ENCODE measurements at regions not wholly inside any gene's neighbourhood (a gene's known extent, or its start where the extent isn't known, plus 50 kb on each side); places are given as distances from the start of the nearest gene placed in this dataset.

GRCh38 chr2:76332871-76333270 lies 622.2 kb upstream of the GCFC2 start:
- Mint-ChIP-seq H3K27ac (no peak overlapping the region), H3K27me3 (no peaks in the 10 kb centered on the region), H3K36me3 (no peaks in the 10 kb centered on the region), H3K9me3 (peaks cover 12% of the 10 kb centered on the region), H3K4me1 (no peaks in the 10 kb centered on the region), H3K4me3 (no peak overlapping the region)

- no peak overlapping the region for H3K4me3 Mint-ChIP-seq
- H3K4me1 Mint-ChIP-seq = no peaks in the 10 kb centered on the region
- H3K27me3 Mint-ChIP-seq = no peaks in the 10 kb centered on the region
- peaks cover 12% of the 10 kb centered on the region for H3K9me3 Mint-ChIP-seq
- H3K27ac Mint-ChIP-seq = no peak overlapping the region
- H3K36me3 Mint-ChIP-seq = no peaks in the 10 kb centered on the region
These were observed 620.1 kb upstream of the GCFC2 start for GRCh38 chr2:76330865-76331264.

GRCh38 chr2:76326636-76327035 lies 615.9 kb upstream of the GCFC2 start:
- H3K4me3 Mint-ChIP-seq = no peak overlapping the region
- H3K27me3 Mint-ChIP-seq = no peaks in the 10 kb centered on the region
- no peak overlapping the region for H3K27ac Mint-ChIP-seq
- peaks cover 6% of the 10 kb centered on the region for H3K9me3 Mint-ChIP-seq
- no peaks in the 10 kb centered on the region for H3K4me1 Mint-ChIP-seq
- no peaks in the 10 kb centered on the region for H3K36me3 Mint-ChIP-seq

GRCh38 chr2:76323381-76323780 lies 612.7 kb upstream of the GCFC2 start:
- H3K36me3 Mint-ChIP-seq = no peaks in the 10 kb centered on the region
- no peak overlapping the region for H3K4me3 Mint-ChIP-seq
- H3K27me3 Mint-ChIP-seq = no peaks in the 10 kb centered on the region
- peaks cover 13% of the 10 kb centered on the region for H3K9me3 Mint-ChIP-seq
- no peak overlapping the region for H3K27ac Mint-ChIP-seq
- no peaks in the 10 kb centered on the region for H3K4me1 Mint-ChIP-seq

GRCh38 chr2:76320716-76321115 lies 610.0 kb upstream of the GCFC2 start:
- Mint-ChIP-seq H3K4me3 (no peak overlapping the region), H3K27me3 (no peaks in the 10 kb centered on the region), H3K27ac (no peak overlapping the region), H3K36me3 (no peaks in the 10 kb centered on the region), H3K4me1 (no peaks in the 10 kb centered on the region), H3K9me3 (peaks cover 17% of the 10 kb centered on the region)

- H3K9me3 Mint-ChIP-seq = peaks cover 27% of the 10 kb centered on the region
- H3K36me3 Mint-ChIP-seq = no peaks in the 10 kb centered on the region
- no peaks in the 10 kb centered on the region for H3K27me3 Mint-ChIP-seq
- H3K4me1 Mint-ChIP-seq = no peaks in the 10 kb centered on the region
- no peak overlapping the region for H3K4me3 Mint-ChIP-seq
- no peak overlapping the region for H3K27ac Mint-ChIP-seq
These were observed 608.2 kb upstream of the GCFC2 start for GRCh38 chr2:76318848-76319360.

- Mint-ChIP-seq H3K27me3 (no peaks in the 10 kb centered on the region), H3K4me3 (no peak overlapping the region), H3K27ac (no peak overlapping the region), H3K36me3 (no peaks in the 10 kb centered on the region), H3K4me1 (no peaks in the 10 kb centered on the region), H3K9me3 (peaks cover 27% of the 10 kb centered on the region)
These were observed 606.0 kb upstream of the GCFC2 start for GRCh38 chr2:76316691-76317090.

GRCh38 chr2:76314271-76315020 lies 603.7 kb upstream of the GCFC2 start:
- H3K27me3 Mint-ChIP-seq = no peaks in the 10 kb centered on the region
- no peak overlapping the region for H3K4me3 Mint-ChIP-seq
- H3K36me3 Mint-ChIP-seq = no peaks in the 10 kb centered on the region
- H3K4me1 Mint-ChIP-seq = no peaks in the 10 kb centered on the region
- no peak overlapping the region for H3K27ac Mint-ChIP-seq
- peaks cover 16% of the 10 kb centered on the region for H3K9me3 Mint-ChIP-seq

- no peak overlapping the region for H3K4me3 Mint-ChIP-seq
- H3K9me3 Mint-ChIP-seq = peaks cover 11% of the 10 kb centered on the region
- H3K4me1 Mint-ChIP-seq = no peaks in the 10 kb centered on the region
- H3K36me3 Mint-ChIP-seq = no peaks in the 10 kb centered on the region
- no peak overlapping the region for H3K27ac Mint-ChIP-seq
- H3K27me3 Mint-ChIP-seq = no peaks in the 10 kb centered on the region
These were observed 601.5 kb upstream of the GCFC2 start for GRCh38 chr2:76312236-76312635.

- H3K27me3 Mint-ChIP-seq = no peaks in the 10 kb centered on the region
- peaks cover 11% of the 10 kb centered on the region for H3K9me3 Mint-ChIP-seq
- H3K27ac Mint-ChIP-seq = no peak overlapping the region
- no peaks in the 10 kb centered on the region for H3K4me1 Mint-ChIP-seq
- no peak overlapping the region for H3K4me3 Mint-ChIP-seq
- no peaks in the 10 kb centered on the region for H3K36me3 Mint-ChIP-seq
These were observed 601.0 kb upstream of the GCFC2 start for GRCh38 chr2:76311728-76312127.

GRCh38 chr2:76310894-76311633 lies 600.3 kb upstream of the GCFC2 start:
- H3K9me3 Mint-ChIP-seq = peaks cover 11% of the 10 kb centered on the region
- no peaks in the 10 kb centered on the region for H3K4me1 Mint-ChIP-seq
- H3K4me3 Mint-ChIP-seq = no peak overlapping the region
- no peaks in the 10 kb centered on the region for H3K36me3 Mint-ChIP-seq
- H3K27ac Mint-ChIP-seq = no peak overlapping the region
- H3K27me3 Mint-ChIP-seq = no peaks in the 10 kb centered on the region

- Mint-ChIP-seq H3K36me3 (peaks cover 1% of the 10 kb centered on the region), H3K4me1 (no peaks in the 10 kb centered on the region), H3K27me3 (no peaks in the 10 kb centered on the region), H3K27ac (no peak overlapping the region), H3K4me3 (no peak overlapping the region), H3K9me3 (peaks cover 5% of the 10 kb centered on the region)
These were observed 596.8 kb upstream of the GCFC2 start for GRCh38 chr2:76307495-76307894.

GRCh38 chr2:76298041-76298440 lies 587.3 kb upstream of the GCFC2 start:
- Mint-ChIP-seq H3K4me3 (no peak overlapping the region), H3K27me3 (no peaks in the 10 kb centered on the region), H3K36me3 (no peaks in the 10 kb centered on the region), H3K4me1 (no peaks in the 10 kb centered on the region), H3K9me3 (no peaks in the 10 kb centered on the region), H3K27ac (no peak overlapping the region)

GRCh38 chr2:76296438-76296837 lies 585.7 kb upstream of the GCFC2 start:
- Mint-ChIP-seq H3K27ac (no peak overlapping the region), H3K9me3 (no peaks in the 10 kb centered on the region)

GRCh38 chr2:76295762-76296161 lies 585.0 kb upstream of the GCFC2 start:
- no peaks in the 10 kb centered on the region for H3K4me1 Mint-ChIP-seq
- H3K27me3 Mint-ChIP-seq = no peaks in the 10 kb centered on the region
- H3K27ac Mint-ChIP-seq = no peak overlapping the region
- no peak overlapping the region for H3K4me3 Mint-ChIP-seq
- no peaks in the 10 kb centered on the region for H3K36me3 Mint-ChIP-seq
- no peaks in the 10 kb centered on the region for H3K9me3 Mint-ChIP-seq

More at GRCh38 chr2:76296438-76296837, 585.7 kb upstream of the GCFC2 start:
- Mint-ChIP-seq H3K27me3 (no peaks in the 10 kb centered on the region), H3K4me1 (no peaks in the 10 kb centered on the region), H3K36me3 (no peaks in the 10 kb centered on the region), H3K4me3 (no peak overlapping the region)

GRCh38 chr2:76288598-76288997 lies 577.9 kb upstream of the GCFC2 start:
- no peaks in the 10 kb centered on the region for H3K9me3 Mint-ChIP-seq
- no peaks in the 10 kb centered on the region for H3K27me3 Mint-ChIP-seq
- H3K36me3 Mint-ChIP-seq = no peaks in the 10 kb centered on the region
- no peak overlapping the region for H3K27ac Mint-ChIP-seq
- H3K4me3 Mint-ChIP-seq = no peak overlapping the region
- no peaks in the 10 kb centered on the region for H3K4me1 Mint-ChIP-seq
